DMS79 treated with DMSO at 0.1 percent for 48 hours (cell line): ENCODE measurements at regions not wholly inside any gene's neighbourhood (a gene's known extent, or its start where the extent isn't known, plus 50 kb on each side); places are given as distances from the start of the nearest gene placed in this dataset.

Experiments used
- DNase-seq: peaks from one replicate; lab custom pipeline; 2025; lab: John Stamatoyannopoulos, UW

- no peak for DNase-seq
Measured at GRCh38 chrX:40167850-40168479, 70.2 kb upstream of the BCOR start.

GRCh38 chrX:40167233-40167849 lies 69.6 kb upstream of the BCOR start:
- DNase-seq = no peak

GRCh38 chrX:40166582-40166981 lies 68.8 kb upstream of the BCOR start:
- DNase-seq = no peak

- DNase-seq = no peak
Measured at GRCh38 chrX:40165861-40166260, 68.1 kb upstream of the BCOR start.

GRCh38 chrX:40165206-40165605 lies 67.4 kb upstream of the BCOR start:
- DNase-seq = no peak

- DNase-seq = no peak
Measured at GRCh38 chrX:40164751-40165150, 67.0 kb upstream of the BCOR start.

- DNase-seq = no peak
Measured at GRCh38 chrX:40158036-40158706, 60.4 kb upstream of the BCOR start.

GRCh38 chrX:40157228-40158035 lies 59.7 kb upstream of the BCOR start:
- no peak for DNase-seq

GRCh38 chrX:40156470-40157227 lies 58.9 kb upstream of the BCOR start:
- DNase-seq = no peak

GRCh38 chrX:40155589-40156469 lies 58.1 kb upstream of the BCOR start:
- DNase-seq = no peak

- no peak for DNase-seq
Measured at GRCh38 chrX:40154853-40155588, 57.3 kb upstream of the BCOR start.

GRCh38 chrX:40154250-40154852 lies 56.6 kb upstream of the BCOR start:
- DNase-seq = no peak

- no peak for DNase-seq
Measured at GRCh38 chrX:40153345-40154249, 55.8 kb upstream of the BCOR start.

- no peak for DNase-seq
Measured at GRCh38 chrX:40152741-40153344, 55.1 kb upstream of the BCOR start.

- no peak for DNase-seq
Measured at GRCh38 chrX:40152173-40152711, 54.5 kb upstream of the BCOR start.

GRCh38 chrX:40151211-40152172 lies 53.7 kb upstream of the BCOR start:
- no peak for DNase-seq

- DNase-seq = no peak
Measured at GRCh38 chrX:40150503-40150902, 52.7 kb upstream of the BCOR start.
